ENCODE measurements at regions not wholly inside any gene's neighbourhood (a gene's known extent, or its start where the extent isn't known, plus 50 kb on each side); places are given as distances from the start of the nearest gene placed in this dataset.

- Mint-ChIP-seq H3K9me3 (no peaks in the 10 kb centered on the region), H3K4me1 (no peaks in the 10 kb centered on the region), H3K4me3 (no peak overlapping the region)
These were observed 105.7 kb upstream of the ALDH1B1 start for GRCh38 chr9:38286766-38287165.

GRCh38 chr9:38286357-38286756 lies 106.1 kb upstream of the ALDH1B1 start:
- H3K4me1 Mint-ChIP-seq: no peaks in the 10 kb centered on the region
- no peaks in the 10 kb centered on the region for H3K36me3 Mint-ChIP-seq (ENCODE audit: low read depth)
- no peaks in the 10 kb centered on the region for H3K9me3 Mint-ChIP-seq
- intact Hi-C loops (cut with micrococcal nuclease): no loop called here
- H3K27me3 Mint-ChIP-seq: no peaks in the 10 kb centered on the region
- H3K4me3 Mint-ChIP-seq: no peak overlapping the region
- DNase-seq: no peak
- no peak overlapping the region for H3K27ac Mint-ChIP-seq

More at GRCh38 chr9:38286766-38287165, 105.7 kb upstream of the ALDH1B1 start:
- DNase-seq: no peak
- no peaks in the 10 kb centered on the region for H3K27me3 Mint-ChIP-seq
- intact Hi-C loops (cut with micrococcal nuclease): no loop called here
- H3K36me3 Mint-ChIP-seq (ENCODE audit: low read depth): no peaks in the 10 kb centered on the region
- no peak overlapping the region for H3K27ac Mint-ChIP-seq

GRCh38 chr9:38285236-38285635 lies 107.3 kb upstream of the ALDH1B1 start:
- no peak for DNase-seq
- intact Hi-C loops (cut with micrococcal nuclease): no loop called here
- Mint-ChIP-seq H3K36me3 (ENCODE audit: low read depth) (no peaks in the 10 kb centered on the region), H3K4me3 (no peak overlapping the region), H3K27me3 (no peaks in the 10 kb centered on the region), H3K4me1 (no peaks in the 10 kb centered on the region), H3K9me3 (no peaks in the 10 kb centered on the region), H3K27ac (no peak overlapping the region)

- Mint-ChIP-seq H3K4me3 (no peak overlapping the region), H3K36me3 (ENCODE audit: low read depth) (no peaks in the 10 kb centered on the region), H3K9me3 (no peaks in the 10 kb centered on the region), H3K4me1 (peaks cover 1% of the 10 kb centered on the region), H3K27ac (no peak overlapping the region), H3K27me3 (no peaks in the 10 kb centered on the region)
- intact Hi-C loops (cut with micrococcal nuclease): no loop called here
- no peak for DNase-seq
These were observed 107.9 kb upstream of the ALDH1B1 start for GRCh38 chr9:38284588-38285051.

GRCh38 chr9:38284039-38284575 lies 108.4 kb upstream of the ALDH1B1 start:
- Mint-ChIP-seq H3K4me3 (no peak overlapping the region), H3K4me1 (peaks cover 6% of the 10 kb centered on the region), H3K9me3 (no peaks in the 10 kb centered on the region), H3K27me3 (no peaks in the 10 kb centered on the region), H3K27ac (no peak overlapping the region), H3K36me3 (ENCODE audit: low read depth) (no peaks in the 10 kb centered on the region)
- intact Hi-C loops (cut with micrococcal nuclease): no loop called here
- no peak for DNase-seq

GRCh38 chr9:38282756-38283155 lies 109.7 kb upstream of the ALDH1B1 start:
- H3K27me3 Mint-ChIP-seq: no peaks in the 10 kb centered on the region
- peaks cover 15% of the 10 kb centered on the region for H3K4me1 Mint-ChIP-seq

GRCh38 chr9:38281917-38282316 lies 110.6 kb upstream of the ALDH1B1 start:
- H3K36me3 Mint-ChIP-seq (ENCODE audit: low read depth): no peaks in the 10 kb centered on the region

More at GRCh38 chr9:38282756-38283155, 109.7 kb upstream of the ALDH1B1 start:
- Mint-ChIP-seq H3K9me3 (no peaks in the 10 kb centered on the region), H3K36me3 (ENCODE audit: low read depth) (no peaks in the 10 kb centered on the region), H3K27ac (no peak overlapping the region), H3K4me3 (no peak overlapping the region)
- no peak for DNase-seq
- intact Hi-C loops (cut with micrococcal nuclease): no loop called here

GRCh38 chr9:38281196-38281595 lies 111.3 kb upstream of the ALDH1B1 start:
- DNase-seq: no peak
- Mint-ChIP-seq H3K27ac (no peak overlapping the region), H3K4me1 (peaks cover 15% of the 10 kb centered on the region), H3K4me3 (no peak overlapping the region), H3K27me3 (no peaks in the 10 kb centered on the region), H3K36me3 (ENCODE audit: low read depth) (no peaks in the 10 kb centered on the region), H3K9me3 (no peaks in the 10 kb centered on the region)
- intact Hi-C loops (cut with micrococcal nuclease): no loop called here

More at GRCh38 chr9:38281917-38282316, 110.6 kb upstream of the ALDH1B1 start:
- Mint-ChIP-seq H3K4me1 (peaks cover 15% of the 10 kb centered on the region), H3K27me3 (no peaks in the 10 kb centered on the region), H3K9me3 (no peaks in the 10 kb centered on the region), H3K27ac (no peak overlapping the region), H3K4me3 (no peak overlapping the region)
- no peak for DNase-seq
- intact Hi-C loops (cut with micrococcal nuclease): no loop called here

GRCh38 chr9:38280251-38280800 lies 112.2 kb upstream of the ALDH1B1 start:
- H3K27me3 Mint-ChIP-seq: no peaks in the 10 kb centered on the region
- no peak overlapping the region for H3K27ac Mint-ChIP-seq
- H3K4me3 Mint-ChIP-seq: no peak overlapping the region
- peaks cover 15% of the 10 kb centered on the region for H3K4me1 Mint-ChIP-seq
- no peaks in the 10 kb centered on the region for H3K9me3 Mint-ChIP-seq
- no peaks in the 10 kb centered on the region for H3K36me3 Mint-ChIP-seq (ENCODE audit: low read depth)
- intact Hi-C loops (cut with micrococcal nuclease): no loop called here
- DNase-seq: no peak

GRCh38 chr9:38278931-38279679 lies 113.4 kb upstream of the ALDH1B1 start:
- H3K27ac Mint-ChIP-seq: no peak overlapping the region
- no peaks in the 10 kb centered on the region for H3K36me3 Mint-ChIP-seq (ENCODE audit: low read depth)
- intact Hi-C loops (cut with micrococcal nuclease): no loop called here
- no peaks in the 10 kb centered on the region for H3K9me3 Mint-ChIP-seq
- H3K4me1 Mint-ChIP-seq: peaks cover 15% of the 10 kb centered on the region
- no peaks in the 10 kb centered on the region for H3K27me3 Mint-ChIP-seq
- no peak for DNase-seq
- no peak overlapping the region for H3K4me3 Mint-ChIP-seq

- intact Hi-C loops (cut with micrococcal nuclease): no loop called here
- no peak for DNase-seq
- H3K4me1 Mint-ChIP-seq: peaks cover 15% of the 10 kb centered on the region
- H3K27ac Mint-ChIP-seq: no peak overlapping the region
- H3K27me3 Mint-ChIP-seq: no peaks in the 10 kb centered on the region
- H3K9me3 Mint-ChIP-seq: no peaks in the 10 kb centered on the region
- no peak overlapping the region for H3K4me3 Mint-ChIP-seq
- H3K36me3 Mint-ChIP-seq (ENCODE audit: low read depth): no peaks in the 10 kb centered on the region
These were observed 114.0 kb upstream of the ALDH1B1 start for GRCh38 chr9:38278457-38278856.

- DNase-seq: no peak
- H3K4me1 Mint-ChIP-seq: peaks cover 15% of the 10 kb centered on the region
- no peak overlapping the region for H3K27ac Mint-ChIP-seq
- H3K36me3 Mint-ChIP-seq (ENCODE audit: low read depth): no peaks in the 10 kb centered on the region
- H3K27me3 Mint-ChIP-seq: no peaks in the 10 kb centered on the region
- no peak overlapping the region for H3K4me3 Mint-ChIP-seq
- no peaks in the 10 kb centered on the region for H3K9me3 Mint-ChIP-seq
- intact Hi-C loops (cut with micrococcal nuclease): no loop called here
These were observed 114.8 kb upstream of the ALDH1B1 start for GRCh38 chr9:38277601-38278200.

GRCh38 chr9:38276771-38277439 lies 115.6 kb upstream of the ALDH1B1 start:
- H3K9me3 Mint-ChIP-seq: no peaks in the 10 kb centered on the region
- H3K36me3 Mint-ChIP-seq (ENCODE audit: low read depth): no peaks in the 10 kb centered on the region
- no peak overlapping the region for H3K4me3 Mint-ChIP-seq
- H3K4me1 Mint-ChIP-seq: peaks cover 15% of the 10 kb centered on the region
- H3K27ac Mint-ChIP-seq: no peak overlapping the region
- H3K27me3 Mint-ChIP-seq: no peaks in the 10 kb centered on the region
- no peak for DNase-seq
- intact Hi-C loops (cut with micrococcal nuclease): no loop called here

GRCh38 chr9:38274800-38275199 lies 117.7 kb upstream of the ALDH1B1 start:
- no peak for DNase-seq
- intact Hi-C loops (cut with micrococcal nuclease): no loop called here
- Mint-ChIP-seq H3K36me3 (ENCODE audit: low read depth) (no peaks in the 10 kb centered on the region), H3K4me3 (no peak overlapping the region), H3K27ac (no peak overlapping the region), H3K9me3 (no peaks in the 10 kb centered on the region), H3K27me3 (no peaks in the 10 kb centered on the region), H3K4me1 (peaks cover 15% of the 10 kb centered on the region)
